ENCODE measurements at regions not wholly inside any gene's neighbourhood (a gene's known extent, or its start where the extent isn't known, plus 50 kb on each side); places are given as distances from the start of the nearest gene placed in this dataset.

DNA sequence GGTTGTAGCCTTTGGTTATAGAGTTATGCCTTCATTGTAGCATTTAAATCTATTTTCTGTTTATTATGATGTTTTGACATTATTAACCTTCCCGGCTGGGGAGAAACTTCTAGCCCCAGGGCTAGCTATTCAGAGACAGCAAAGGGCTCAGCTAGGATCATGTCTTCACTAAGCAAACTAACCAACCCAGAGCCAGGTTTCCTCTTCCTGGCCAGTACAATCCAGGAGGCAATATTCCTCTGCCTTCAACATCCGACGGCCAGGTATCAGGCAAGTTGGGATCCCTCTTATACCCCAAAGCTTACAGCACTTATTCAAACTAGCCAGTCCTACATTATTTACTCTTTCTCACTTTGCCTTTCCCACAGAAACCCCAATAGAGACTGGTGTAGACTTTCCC, 1060.7 kb upstream of the GHITM start:
- Histone ChIP-seq H3K36me3 (ENCODE audit: control insufficient read depth in 2 of 2, extremely low read depth in 1 of 2, insufficient read depth in 2 of 2, low read length in 2 of 2) (no peaks in the 10 kb centered on the region), H3K9me3 (replicated peaks; ENCODE audit: control insufficient read depth, insufficient read depth, low read length) (no peaks in the 10 kb centered on the region), H3K9ac (replicated peaks; ENCODE audit: extremely low read depth, insufficient read depth, low read length) (no peak overlapping the region), H3K27ac (ENCODE audit: insufficient read depth, low read depth, low read length) (no peak overlapping the region), H4K20me1 (replicated peaks; ENCODE audit: control insufficient read depth, extremely low read depth, insufficient read depth, low read length) (no peaks in the 10 kb centered on the region), H3K4me2 (ENCODE audit: insufficient read depth, low read length) (peak overlapping the region; percentile 62), H3K79me2 (ENCODE audit: control insufficient read depth, insufficient read depth, low read length) (no peaks in the 10 kb centered on the region), H3K4me1 (ENCODE audit: control insufficient read depth, extremely low read depth, insufficient read depth, low read length) (peaks cover 14% of the 10 kb centered on the region), H3K27me3 (ENCODE audit: control insufficient read depth in 2 of 2, insufficient read depth in 2 of 2, low read length in 2 of 2) (no peaks in the 10 kb centered on the region), H2AFZ (ENCODE audit: low read depth, low read length) (no peak overlapping the region), H3K9me1 (replicated peaks; ENCODE audit: control insufficient read depth, extremely low read depth, insufficient read depth, low read length) (no peaks in the 10 kb centered on the region), H3K4me3 (replicated peaks in 1 of 3; ENCODE audit: insufficient read depth in 1 of 3, low read depth in 1 of 3, low read length in 3 of 3) (no peak overlapping the region)
- dilution Hi-C loops (cut with MboI; ENCODE audit: extremely low pct_ligation_motif_present, low sequenced_read_pairs) (no loop called here), intact Hi-C loops (cut with micrococcal nuclease) (no loop called here)
- POLR2A ChIA-PET, result no interaction called here
- TF ChIP-seq, protein P1, sequence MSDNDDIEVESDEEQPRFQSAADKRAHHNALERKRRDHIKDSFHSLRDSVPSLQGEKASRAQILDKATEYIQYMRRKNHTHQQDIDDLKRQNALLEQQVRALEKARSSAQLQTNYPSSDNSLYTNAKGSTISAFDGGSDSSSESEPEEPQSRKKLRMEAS (IDR thresholded peaks at IDR 0.05; ENCODE audit: insufficient read depth, insufficient read length), result no peak
- TF ChIP-seq GATA2 (IDR thresholded peaks at IDR 0.05; ENCODE audit: insufficient read depth, insufficient read length, low read depth, low read length) (no peak), EZH2 (IDR thresholded peaks at IDR 0.05; ENCODE audit: borderline replicate concordance, low read depth, low read length, severe bottlenecking) (no peak), POLR2A (IDR thresholded peaks at IDR 0.05; ENCODE audit: low read depth, low read length) (no peak), POLR2AphosphoS5 (IDR thresholded peaks at IDR 0.05; ENCODE audit: insufficient read depth, low read depth, low read length) (no peak), JUN (IDR thresholded peaks at IDR 0.05; ENCODE audit: borderline replicate concordance, insufficient read depth, insufficient read length, low read depth) (no peak), FOS (IDR thresholded peaks at IDR 0.05; ENCODE audit: borderline replicate concordance, insufficient read depth, low read length) (no peak), MYC (IDR thresholded peaks at IDR 0.05; ENCODE audit: low read depth, low read length) (no peak)
- TF ChIP-seq, protein P2, sequence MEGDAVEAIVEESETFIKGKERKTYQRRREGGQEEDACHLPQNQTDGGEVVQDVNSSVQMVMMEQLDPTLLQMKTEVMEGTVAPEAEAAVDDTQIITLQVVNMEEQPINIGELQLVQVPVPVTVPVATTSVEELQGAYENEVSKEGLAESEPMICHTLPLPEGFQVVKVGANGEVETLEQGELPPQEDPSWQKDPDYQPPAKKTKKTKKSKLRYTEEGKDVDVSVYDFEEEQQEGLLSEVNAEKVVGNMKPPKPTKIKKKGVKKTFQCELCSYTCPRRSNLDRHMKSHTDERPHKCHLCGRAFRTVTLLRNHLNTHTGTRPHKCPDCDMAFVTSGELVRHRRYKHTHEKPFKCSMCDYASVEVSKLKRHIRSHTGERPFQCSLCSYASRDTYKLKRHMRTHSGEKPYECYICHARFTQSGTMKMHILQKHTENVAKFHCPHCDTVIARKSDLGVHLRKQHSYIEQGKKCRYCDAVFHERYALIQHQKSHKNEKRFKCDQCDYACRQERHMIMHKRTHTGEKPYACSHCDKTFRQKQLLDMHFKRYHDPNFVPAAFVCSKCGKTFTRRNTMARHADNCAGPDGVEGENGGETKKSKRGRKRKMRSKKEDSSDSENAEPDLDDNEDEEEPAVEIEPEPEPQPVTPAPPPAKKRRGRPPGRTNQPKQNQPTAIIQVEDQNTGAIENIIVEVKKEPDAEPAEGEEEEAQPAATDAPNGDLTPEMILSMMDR (IDR thresholded peaks at IDR 0.05; ENCODE audit: extremely low read depth in 1 of 2, insufficient read depth in 1 of 2, low read depth in 1 of 2, low read length in 2 of 2), result no peak
- CTCF ChIA-PET, result interaction anchor here (1.2 kb wide), 1 partner anchor 793 kb away, joined by 4 read pairs; no protein-coding TSS in a partner anchor
- BruUV-seq (replicated peaks), result no TSS peak
- FAIRE-seq (no peak), DNase-seq (ENCODE audit: low read depth, low spot score) (no peak)

Measured in endothelial cell of umbilical vein (primary cell).